ENCODE measurements at regions not wholly inside any gene's neighbourhood (a gene's known extent, or its start where the extent isn't known, plus 50 kb on each side); places are given as distances from the start of the nearest gene placed in this dataset.
"Not testable (repeated sequence)": the region's sequence is repeated elsewhere in the genome, so short reads cannot be mapped to it uniquely, and the experiment has no call there.

DNA sequence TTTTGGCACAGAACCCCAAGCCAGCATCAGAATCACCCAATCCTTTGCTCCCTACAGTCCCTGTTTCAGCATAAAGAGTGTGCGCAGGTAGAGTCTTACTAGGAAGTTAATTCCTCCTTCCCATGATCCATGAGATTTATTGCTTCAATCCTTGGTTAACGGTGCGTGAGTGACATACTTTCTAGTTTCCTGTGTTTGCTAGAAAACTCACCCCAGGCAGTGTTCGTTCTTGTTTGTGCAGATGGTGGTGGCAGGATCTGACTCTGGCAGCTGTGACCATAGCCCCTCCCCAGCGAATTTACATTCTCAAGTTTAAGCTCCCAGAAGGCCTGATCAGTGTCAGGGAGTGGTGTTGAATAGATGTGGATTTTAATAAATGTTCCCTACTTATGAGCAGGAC, 106.7 kb upstream of the CCT8L2 start:
- POLR2A ChIA-PET = no interaction called here
- no peaks in the 10 kb centered on the region for H3K9me3 ChIP-seq (ENCODE audit: low read length)
- no peak overlapping the region for H3K27ac Mint-ChIP-seq
- no peaks in the 10 kb centered on the region for H3K36me3 Mint-ChIP-seq
- H3K27me3 ChIP-seq (ENCODE audit: insufficient read depth, low read length, poor library complexity, severe bottlenecking) = no peaks in the 10 kb centered on the region
- CTCF ChIA-PET = no interaction called here
- H3K36me3 ChIP-seq (ENCODE audit: insufficient read depth, low read length) = no peaks in the 10 kb centered on the region
- no peak overlapping the region for H3K4me3 Mint-ChIP-seq
- no peak overlapping the region for H3K4me3 ChIP-seq (ENCODE audit: low read length)
- no peaks in the 10 kb centered on the region for H3K4me1 Mint-ChIP-seq
- H3K27me3 Mint-ChIP-seq = no peaks in the 10 kb centered on the region
- no peak for DNase-seq
- H3K9me3 Mint-ChIP-seq = peaks cover 0 to 2% (median 0%) of the 10 kb centered on the region in 5 donors
- no peak overlapping the region for H3K27ac ChIP-seq (ENCODE audit: low read depth, low read length)
- no peaks in the 10 kb centered on the region for H3K4me1 ChIP-seq (ENCODE audit: insufficient read depth, low read length)

DNA sequence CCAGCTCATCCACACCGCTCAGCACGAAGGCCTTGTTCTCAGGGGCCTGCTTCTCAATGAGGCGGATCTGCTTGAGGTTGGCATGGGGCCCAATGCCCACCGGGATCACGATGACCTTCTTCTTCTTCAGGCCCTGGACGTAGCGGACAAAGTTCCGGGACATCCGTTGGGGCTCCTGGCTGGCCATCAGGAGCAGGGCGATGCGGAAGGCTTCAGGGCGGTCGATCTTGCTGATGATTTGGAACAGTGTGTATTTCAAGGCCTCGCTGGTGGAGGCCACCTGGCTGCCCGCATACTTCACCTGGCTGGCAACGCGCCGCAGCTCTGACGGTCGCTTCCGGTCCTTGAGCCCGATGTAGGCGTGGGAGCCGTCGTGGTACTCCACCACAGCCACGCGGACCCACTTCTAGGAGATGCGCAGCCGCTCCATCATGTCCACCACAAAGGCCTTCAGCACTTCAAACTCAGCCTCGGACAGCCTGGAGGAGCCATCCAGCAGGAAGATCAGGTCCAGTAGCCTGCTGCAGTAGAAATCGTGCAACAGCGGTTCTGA, 105.0 kb upstream of the CCT8L2 start:
- H3K27me3 Mint-ChIP-seq; H3K4me3 Mint-ChIP-seq; H3K4me1 Mint-ChIP-seq; CTCF ChIA-PET; H3K36me3 ChIP-seq (ENCODE audit: insufficient read depth, low read length); H3K4me1 ChIP-seq (ENCODE audit: insufficient read depth, low read length); DNase-seq; H3K4me3 ChIP-seq (ENCODE audit: low read length); H3K36me3 Mint-ChIP-seq; H3K9me3 ChIP-seq (ENCODE audit: low read length); H3K27me3 ChIP-seq (ENCODE audit: insufficient read depth, low read length, poor library complexity, severe bottlenecking); H3K27ac Mint-ChIP-seq; H3K27ac ChIP-seq (ENCODE audit: low read depth, low read length); H3K9me3 Mint-ChIP-seq; POLR2A ChIA-PET: not testable (repeated sequence)

DNA sequence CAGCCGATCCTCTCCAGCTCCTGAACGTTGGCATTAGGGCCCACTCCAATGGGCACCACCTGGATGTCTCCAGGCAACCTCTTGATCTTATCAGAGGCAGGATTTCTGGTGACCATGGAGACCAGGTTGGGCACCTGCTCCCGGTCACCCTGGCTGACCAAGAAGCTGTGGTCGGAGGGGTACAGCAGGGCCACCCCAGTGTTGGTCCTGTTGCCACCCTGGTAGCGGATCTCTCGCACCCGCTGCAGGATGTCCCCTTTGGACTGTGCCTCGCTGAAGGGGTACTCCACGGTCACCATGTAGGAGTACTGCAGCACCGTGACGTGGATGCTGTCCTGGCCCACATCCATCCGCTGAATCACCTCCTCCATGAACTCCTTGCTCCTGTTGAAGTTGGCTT, 104.3 kb upstream of the CCT8L2 start:
- H3K4me3 Mint-ChIP-seq; POLR2A ChIA-PET; H3K27me3 ChIP-seq (ENCODE audit: insufficient read depth, low read length, poor library complexity, severe bottlenecking); H3K36me3 ChIP-seq (ENCODE audit: insufficient read depth, low read length); H3K4me3 ChIP-seq (ENCODE audit: low read length); CTCF ChIA-PET; H3K4me1 Mint-ChIP-seq; H3K9me3 Mint-ChIP-seq; H3K27me3 Mint-ChIP-seq; H3K27ac Mint-ChIP-seq; H3K36me3 Mint-ChIP-seq; H3K27ac ChIP-seq (ENCODE audit: low read depth, low read length); H3K4me1 ChIP-seq (ENCODE audit: insufficient read depth, low read length); DNase-seq; H3K9me3 ChIP-seq (ENCODE audit: low read length): not testable (repeated sequence)

- Mint-ChIP-seq H3K27me3 (no peaks in the 10 kb centered on the region), H3K27ac (no peak overlapping the region), H3K4me3 (no peak overlapping the region), H3K4me1 (no peaks in the 10 kb centered on the region), H3K36me3 (no peaks in the 10 kb centered on the region), H3K9me3 (peaks cover 0 to 6% (median 0%) of the 10 kb centered on the region in 5 donors)
- no peaks in the 10 kb centered on the region for H3K9me3 ChIP-seq (ENCODE audit: low read length)
- H3K4me3 ChIP-seq (ENCODE audit: low read length) = no peak overlapping the region
- CTCF ChIA-PET = no interaction called here
- no peak for DNase-seq
- H3K4me1 ChIP-seq (ENCODE audit: insufficient read depth, low read length) = no peaks in the 10 kb centered on the region
- POLR2A ChIA-PET = no interaction called here
- H3K27me3 ChIP-seq (ENCODE audit: insufficient read depth, low read length, poor library complexity, severe bottlenecking) = no peaks in the 10 kb centered on the region
- H3K27ac ChIP-seq (ENCODE audit: low read depth, low read length) = no peak overlapping the region
- H3K36me3 ChIP-seq (ENCODE audit: insufficient read depth, low read length) = no peaks in the 10 kb centered on the region
Measured at GRCh38 chr22:16695261-16695660, 102.7 kb upstream of the CCT8L2 start.

GRCh38 chr22:16693747-16694146, 101.1 kb upstream of the CCT8L2 start:
- H3K4me1 Mint-ChIP-seq; POLR2A ChIA-PET; H3K27ac Mint-ChIP-seq; H3K9me3 Mint-ChIP-seq; DNase-seq; CTCF ChIA-PET; H3K36me3 Mint-ChIP-seq; H3K4me3 ChIP-seq (ENCODE audit: low read length); H3K27me3 Mint-ChIP-seq; H3K36me3 ChIP-seq (ENCODE audit: insufficient read depth, low read length); H3K4me1 ChIP-seq (ENCODE audit: insufficient read depth, low read length); H3K4me3 Mint-ChIP-seq; H3K9me3 ChIP-seq (ENCODE audit: low read length); H3K27ac ChIP-seq (ENCODE audit: low read depth, low read length); H3K27me3 ChIP-seq (ENCODE audit: insufficient read depth, low read length, poor library complexity, severe bottlenecking): not testable (repeated sequence)

GRCh38 chr22:16689358-16689757, 96.7 kb upstream of the CCT8L2 start:
- H3K4me3 ChIP-seq (ENCODE audit: low read length); DNase-seq; H3K9me3 ChIP-seq (ENCODE audit: low read length); H3K4me1 Mint-ChIP-seq; H3K36me3 Mint-ChIP-seq; H3K27ac ChIP-seq (ENCODE audit: low read depth, low read length); H3K27ac Mint-ChIP-seq; H3K36me3 ChIP-seq (ENCODE audit: insufficient read depth, low read length); POLR2A ChIA-PET; H3K27me3 Mint-ChIP-seq; H3K9me3 Mint-ChIP-seq; H3K4me3 Mint-ChIP-seq; CTCF ChIA-PET; H3K4me1 ChIP-seq (ENCODE audit: insufficient read depth, low read length); H3K27me3 ChIP-seq (ENCODE audit: insufficient read depth, low read length, poor library complexity, severe bottlenecking): not testable (repeated sequence)

DNA sequence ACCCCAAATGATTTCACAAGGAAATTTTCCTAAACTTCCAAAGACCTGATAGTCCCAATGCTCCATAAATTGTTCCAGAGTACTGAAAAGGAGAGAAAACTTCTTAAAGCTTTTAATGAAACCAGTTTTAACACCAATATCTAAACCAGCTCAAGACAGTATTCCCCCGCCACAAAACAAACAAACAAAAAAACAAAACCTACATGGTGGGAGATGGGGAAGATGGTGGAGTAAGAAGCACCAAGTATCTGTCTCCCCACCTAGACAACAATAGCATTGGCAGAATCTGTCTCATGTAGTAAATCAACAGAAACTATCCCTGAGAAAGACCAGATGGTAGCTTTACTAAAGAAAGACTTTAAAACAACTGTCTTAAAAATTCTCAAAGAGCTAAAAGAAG, 88.7 kb upstream of the CCT8L2 start:
- H3K4me1 Mint-ChIP-seq; H3K27me3 ChIP-seq (ENCODE audit: insufficient read depth, low read length, poor library complexity, severe bottlenecking); H3K36me3 ChIP-seq (ENCODE audit: insufficient read depth, low read length); DNase-seq; H3K36me3 Mint-ChIP-seq; H3K27me3 Mint-ChIP-seq; H3K4me3 Mint-ChIP-seq; H3K27ac Mint-ChIP-seq; H3K9me3 ChIP-seq (ENCODE audit: low read length); H3K4me1 ChIP-seq (ENCODE audit: insufficient read depth, low read length); POLR2A ChIA-PET; H3K9me3 Mint-ChIP-seq; H3K4me3 ChIP-seq (ENCODE audit: low read length); CTCF ChIA-PET; H3K27ac ChIP-seq (ENCODE audit: low read depth, low read length): not testable (repeated sequence)

DNA sequence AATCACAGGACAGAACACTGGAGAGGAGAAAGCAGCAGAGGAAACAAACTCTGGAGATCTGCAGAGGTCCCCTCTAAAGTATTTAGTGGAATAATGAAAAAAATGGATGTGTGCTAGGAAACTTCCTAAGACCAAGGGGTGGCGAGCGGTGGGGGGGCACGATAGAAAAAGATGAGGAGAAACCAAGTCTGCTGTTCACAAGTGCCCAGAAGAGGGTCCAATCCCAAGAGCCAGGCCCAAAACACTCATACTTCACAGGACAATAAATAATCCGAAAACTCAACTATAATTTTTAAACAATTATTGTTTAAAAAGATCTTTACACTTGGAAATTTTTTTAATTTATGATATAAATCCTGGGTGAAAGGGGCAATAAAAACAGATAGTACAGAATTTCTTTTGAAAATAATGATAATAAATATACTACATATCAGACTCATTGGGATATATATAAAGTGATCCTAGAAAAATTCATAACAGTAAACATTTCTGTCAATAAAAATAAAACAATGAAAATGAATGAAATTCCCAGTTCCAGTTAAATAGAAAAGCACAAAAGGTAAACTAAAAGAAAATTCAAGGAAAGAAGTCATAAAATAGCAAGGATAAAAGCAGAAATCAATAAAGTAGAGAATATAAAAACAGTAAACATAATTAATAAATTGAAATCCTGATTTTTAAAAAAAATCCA, 87.7 kb upstream of the CCT8L2 start:
- DNase-seq; POLR2A ChIA-PET; H3K27me3 ChIP-seq (ENCODE audit: insufficient read depth, low read length, poor library complexity, severe bottlenecking); H3K9me3 Mint-ChIP-seq; CTCF ChIA-PET; H3K4me1 ChIP-seq (ENCODE audit: insufficient read depth, low read length); H3K27ac ChIP-seq (ENCODE audit: low read depth, low read length); H3K27ac Mint-ChIP-seq; H3K36me3 ChIP-seq (ENCODE audit: insufficient read depth, low read length); H3K4me1 Mint-ChIP-seq; H3K9me3 ChIP-seq (ENCODE audit: low read length); H3K36me3 Mint-ChIP-seq; H3K4me3 Mint-ChIP-seq; H3K4me3 ChIP-seq (ENCODE audit: low read length); H3K27me3 Mint-ChIP-seq: not testable (repeated sequence)

- H3K4me1 Mint-ChIP-seq; H3K27ac ChIP-seq (ENCODE audit: low read depth, low read length); POLR2A ChIA-PET; DNase-seq; H3K9me3 Mint-ChIP-seq; H3K27me3 Mint-ChIP-seq; CTCF ChIA-PET; H3K4me3 ChIP-seq (ENCODE audit: low read length); H3K4me3 Mint-ChIP-seq; H3K4me1 ChIP-seq (ENCODE audit: insufficient read depth, low read length); H3K27ac Mint-ChIP-seq; H3K27me3 ChIP-seq (ENCODE audit: insufficient read depth, low read length, poor library complexity, severe bottlenecking); H3K9me3 ChIP-seq (ENCODE audit: low read length); H3K36me3 ChIP-seq (ENCODE audit: insufficient read depth, low read length); H3K36me3 Mint-ChIP-seq: not testable (repeated sequence)
Measured at GRCh38 chr22:16679191-16679834, 86.7 kb upstream of the CCT8L2 start.
